Cardiac muscle cell (in vitro differentiated cells and primary cell): ENCODE measurements at regions not wholly inside any gene's neighbourhood (a gene's known extent, or its start where the extent isn't known, plus 50 kb on each side); places are given as distances from the start of the nearest gene placed in this dataset.

Experiments
- DNase-seq, 2 donors: peaks; one replicate each; pipeline versions ENCODE4 v3.0.0 to v3.0.0-alpha.2; 2010 to 2017; ENCODE audit warnings: low read depth in 1 of 2, low spot score in 1 of 2
- H3K27ac ChIP-seq: fragments of 200-600 bp; sonication (generic); 2 replicates; pipeline ENCODE4 v1.5.1; 2016
- H3K27me3 ChIP-seq: fragments of 200-600 bp; sonication (generic); 2 replicates; pipeline ENCODE4 v1.6.0; 2016; ENCODE audit warnings: control low read depth
- H3K36me3 ChIP-seq: fragments of 200-600 bp; sonication (generic); 2 replicates; pipeline ENCODE4 v1.5.1; 2016; ENCODE audit warnings: control low read depth
- H3K4me1 ChIP-seq: fragments of 200-600 bp; sonication (generic); 2 replicates; pipeline ENCODE4 v1.8.1; 2017; ENCODE audit warnings: low read depth, mild to moderate bottlenecking, mixed run types
- H3K4me3 ChIP-seq: fragments of 200-600 bp; sonication (generic); 2 replicates; pipeline ENCODE4 v1.5.1; 2016; ENCODE audit warnings: mild to moderate bottlenecking
- H3K9me3 ChIP-seq: fragments of 200-600 bp; sonication (generic); 2 replicates; pipeline ENCODE4 v1.5.1; 2017; ENCODE audit warnings: low read depth, mild to moderate bottlenecking, control low read depth
- TF ChIP-seq, protein P1 (sequence below): IDR thresholded peaks from 2 replicates; pipeline ENCODE4 v1.5.1; 2012; ENCODE audit warnings: low read depth, mild to moderate bottlenecking, low read length

DNA sequence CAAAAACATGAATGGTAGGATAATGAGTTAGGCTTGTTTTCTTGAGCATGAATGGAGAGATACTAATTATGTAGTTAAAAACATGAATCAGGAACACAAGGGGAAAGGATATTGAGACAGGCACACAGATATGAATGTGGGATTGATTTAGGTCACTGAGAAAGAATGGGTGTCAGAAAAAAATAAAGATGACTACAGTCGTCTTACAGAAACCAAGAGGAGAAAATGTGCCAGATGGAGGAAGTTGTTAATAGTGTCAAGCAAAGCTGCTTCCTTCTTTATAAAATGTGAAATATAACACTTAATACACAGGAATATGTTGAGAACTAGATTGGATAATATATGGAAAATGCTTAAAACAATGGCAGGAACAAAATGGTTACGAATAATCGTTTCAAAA is 173.3 kb upstream of the BET1 start:
- Histone ChIP-seq H3K27ac (no peak overlapping the region), H3K9me3 (no peaks in the 10 kb centered on the region), H3K4me1 (no peaks in the 10 kb centered on the region), H3K27me3 (no peaks in the 10 kb centered on the region), H3K36me3 (no peaks in the 10 kb centered on the region), H3K4me3 (no peak overlapping the region)
- TF ChIP-seq, protein P1, sequence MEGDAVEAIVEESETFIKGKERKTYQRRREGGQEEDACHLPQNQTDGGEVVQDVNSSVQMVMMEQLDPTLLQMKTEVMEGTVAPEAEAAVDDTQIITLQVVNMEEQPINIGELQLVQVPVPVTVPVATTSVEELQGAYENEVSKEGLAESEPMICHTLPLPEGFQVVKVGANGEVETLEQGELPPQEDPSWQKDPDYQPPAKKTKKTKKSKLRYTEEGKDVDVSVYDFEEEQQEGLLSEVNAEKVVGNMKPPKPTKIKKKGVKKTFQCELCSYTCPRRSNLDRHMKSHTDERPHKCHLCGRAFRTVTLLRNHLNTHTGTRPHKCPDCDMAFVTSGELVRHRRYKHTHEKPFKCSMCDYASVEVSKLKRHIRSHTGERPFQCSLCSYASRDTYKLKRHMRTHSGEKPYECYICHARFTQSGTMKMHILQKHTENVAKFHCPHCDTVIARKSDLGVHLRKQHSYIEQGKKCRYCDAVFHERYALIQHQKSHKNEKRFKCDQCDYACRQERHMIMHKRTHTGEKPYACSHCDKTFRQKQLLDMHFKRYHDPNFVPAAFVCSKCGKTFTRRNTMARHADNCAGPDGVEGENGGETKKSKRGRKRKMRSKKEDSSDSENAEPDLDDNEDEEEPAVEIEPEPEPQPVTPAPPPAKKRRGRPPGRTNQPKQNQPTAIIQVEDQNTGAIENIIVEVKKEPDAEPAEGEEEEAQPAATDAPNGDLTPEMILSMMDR, result no peak
- no peak for DNase-seq

DNA sequence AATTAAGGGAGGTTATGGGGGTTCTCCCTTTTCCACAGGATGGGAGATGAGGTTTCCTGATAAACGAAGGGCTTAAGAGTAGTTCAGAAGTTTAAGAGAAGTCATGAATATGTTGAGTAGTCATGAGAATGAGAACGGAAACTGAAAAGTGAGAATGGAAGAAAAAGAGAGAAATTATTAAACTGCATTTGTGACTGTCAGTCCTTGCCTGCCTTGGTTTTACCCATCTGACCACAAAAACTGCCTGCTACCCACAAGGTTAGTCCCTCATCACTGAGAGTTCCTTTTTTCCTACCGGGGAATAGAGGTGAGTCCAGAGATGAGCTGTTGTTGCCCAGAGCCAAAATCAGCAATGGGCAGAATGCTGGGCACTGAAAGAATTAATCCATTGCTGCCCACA is 174.1 kb upstream of the BET1 start:
- Histone ChIP-seq H3K27ac (no peak overlapping the region), H3K4me3 (no peak overlapping the region), H3K9me3 (no peaks in the 10 kb centered on the region), H3K36me3 (no peaks in the 10 kb centered on the region), H3K4me1 (no peaks in the 10 kb centered on the region), H3K27me3 (no peaks in the 10 kb centered on the region)
- TF ChIP-seq, protein P1, result no peak
- DNase-seq, result no peak

DNA sequence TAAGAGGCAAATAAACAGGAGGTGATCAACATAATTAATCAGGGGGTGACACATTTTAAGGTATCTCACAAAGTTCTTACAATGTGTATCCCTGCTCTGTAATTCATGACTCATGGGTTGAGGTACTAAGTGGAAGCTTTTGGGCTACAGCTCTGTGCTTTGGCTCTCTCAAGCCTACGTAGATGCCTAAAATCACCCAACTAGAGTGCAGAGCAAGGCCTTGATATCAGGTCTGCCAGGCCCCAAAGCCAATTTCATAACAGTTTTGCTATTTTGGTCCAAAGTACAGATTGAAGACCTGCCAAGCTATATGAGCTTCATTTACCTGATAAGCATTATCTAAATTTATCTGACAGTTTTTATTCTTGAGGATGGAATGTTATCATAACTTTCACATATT is 175.3 kb upstream of the BET1 start:
- DNase-seq, result no peak
- Histone ChIP-seq H3K4me3 (no peak overlapping the region), H3K27ac (no peak overlapping the region), H3K4me1 (no peaks in the 10 kb centered on the region), H3K9me3 (no peaks in the 10 kb centered on the region), H3K27me3 (no peaks in the 10 kb centered on the region), H3K36me3 (no peaks in the 10 kb centered on the region)
- TF ChIP-seq, protein P1, result no peak

DNA sequence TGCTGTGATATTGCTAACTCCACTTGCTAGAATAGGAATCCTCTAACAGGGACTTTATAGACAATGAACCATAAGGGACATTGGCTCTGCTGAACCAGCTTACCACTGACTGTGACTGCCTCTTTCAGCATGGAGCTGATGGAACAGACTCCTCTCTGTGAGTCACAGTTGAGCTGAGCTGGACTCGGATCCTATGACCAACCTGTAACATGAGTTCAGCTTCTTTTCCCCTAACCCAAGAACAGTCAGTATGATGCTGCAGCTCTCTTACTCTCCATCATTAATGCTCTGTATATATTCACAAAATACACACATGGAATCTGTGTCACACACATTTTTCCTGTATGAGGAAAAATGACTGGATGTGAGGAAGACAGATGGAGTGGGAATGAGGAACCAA is 177.9 kb upstream of the BET1 start:
- Histone ChIP-seq H3K36me3 (no peaks in the 10 kb centered on the region), H3K9me3 (no peaks in the 10 kb centered on the region), H3K4me1 (no peaks in the 10 kb centered on the region), H3K27me3 (no peaks in the 10 kb centered on the region), H3K4me3 (no peak overlapping the region), H3K27ac (no peak overlapping the region)
- peak in 1 of 2 donors; percentile 57 for DNase-seq
- TF ChIP-seq, protein P1, result no peak

DNA sequence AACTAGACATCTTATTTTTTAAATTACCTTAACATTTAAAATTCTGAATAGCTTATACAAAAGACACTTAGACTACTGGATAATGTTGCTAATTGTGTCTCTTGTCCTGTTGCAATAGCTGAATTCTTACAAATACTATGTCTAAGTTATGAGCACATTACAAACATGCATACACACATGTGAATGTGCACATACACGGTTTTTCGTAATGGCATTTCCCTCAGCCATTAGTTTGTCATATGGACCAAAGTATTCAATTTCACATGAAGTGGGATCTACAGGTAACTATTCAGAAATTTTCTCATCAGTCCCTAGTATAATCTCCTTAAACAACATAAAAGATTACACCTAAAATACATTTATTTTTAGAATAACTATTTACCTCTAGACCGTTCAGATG is 178.6 kb upstream of the BET1 start:
- no peak overlapping the region for H3K27ac ChIP-seq
- H3K4me3 ChIP-seq, result no peak overlapping the region
- TF ChIP-seq, protein P1, result no peak
- H3K4me1 ChIP-seq, result no peaks in the 10 kb centered on the region
- H3K36me3 ChIP-seq, result no peaks in the 10 kb centered on the region
- H3K9me3 ChIP-seq, result no peaks in the 10 kb centered on the region
- DNase-seq, result peak in 1 of 2 donors; percentile 28
- no peaks in the 10 kb centered on the region for H3K27me3 ChIP-seq

DNA sequence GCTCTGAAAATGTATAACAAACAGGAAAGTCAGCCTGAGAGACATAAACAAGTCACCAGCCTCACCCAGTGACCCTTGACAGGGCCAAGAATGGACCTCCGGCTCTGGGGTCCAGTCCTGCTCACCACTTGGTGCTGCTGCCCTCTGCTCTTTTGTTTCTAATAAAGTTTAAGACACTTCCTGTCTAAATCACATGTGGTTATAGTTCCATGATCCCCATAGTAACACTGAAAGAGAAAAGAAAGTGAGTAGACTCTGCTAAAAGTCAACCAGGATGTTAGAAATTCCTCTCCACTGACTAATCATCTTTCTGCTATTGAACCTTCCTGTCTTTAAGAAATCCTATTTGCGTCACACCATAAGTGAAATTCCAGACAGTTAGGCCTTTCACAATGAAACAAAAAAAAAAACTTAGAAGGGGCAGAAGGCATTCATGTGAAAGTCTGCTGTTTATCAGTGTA is 179.2 kb upstream of the BET1 start:
- Histone ChIP-seq H3K4me3 (no peak overlapping the region), H3K9me3 (no peaks in the 10 kb centered on the region), H3K27me3 (no peaks in the 10 kb centered on the region), H3K36me3 (no peaks in the 10 kb centered on the region), H3K4me1 (no peaks in the 10 kb centered on the region), H3K27ac (peak overlapping the region; percentile 29)
- TF ChIP-seq, protein P1, result no peak
- DNase-seq, result peak in 1 of 2 donors; percentile 99
